ENCODE measurements at regions not wholly inside any gene's neighbourhood (a gene's known extent, or its start where the extent isn't known, plus 50 kb on each side); places are given as distances from the start of the nearest gene placed in this dataset.

- no peak for DNase-seq (ENCODE audit: low spot score)
Measured at GRCh38 chr13:70490320-70490935, 382.2 kb upstream of the KLHL1 start.

- DNase-seq (ENCODE audit: low spot score) = no peak
Measured at GRCh38 chr13:70484931-70485330, 376.7 kb upstream of the KLHL1 start.

GRCh38 chr13:70483599-70484276, 375.5 kb upstream of the KLHL1 start:
- no peak for DNase-seq (ENCODE audit: low spot score)

- DNase-seq (ENCODE audit: low spot score) = no peak
Measured at GRCh38 chr13:70473907-70474306, 365.7 kb upstream of the KLHL1 start.

GRCh38 chr13:70469077-70469476, 360.8 kb upstream of the KLHL1 start:
- DNase-seq (ENCODE audit: low spot score) = no peak

GRCh38 chr13:70457474-70457873, 349.2 kb upstream of the KLHL1 start:
- DNase-seq (ENCODE audit: low spot score) = no peak

- no peak for DNase-seq (ENCODE audit: low spot score)
Measured at GRCh38 chr13:70448820-70449219, 340.6 kb upstream of the KLHL1 start.

- DNase-seq (ENCODE audit: low spot score) = no peak
Measured at GRCh38 chr13:70432276-70432805, 324.1 kb upstream of the KLHL1 start.

GRCh38 chr13:70430256-70430655, 322.0 kb upstream of the KLHL1 start:
- no peak for DNase-seq (ENCODE audit: low spot score)

- DNase-seq (ENCODE audit: low spot score) = no peak
Measured at GRCh38 chr13:70424928-70425327, 316.7 kb upstream of the KLHL1 start.

- DNase-seq (ENCODE audit: low spot score) = no peak
Measured at GRCh38 chr13:70424428-70424827, 316.2 kb upstream of the KLHL1 start.

- DNase-seq (ENCODE audit: low spot score) = no peak
Measured at GRCh38 chr13:70415136-70415535, 306.9 kb upstream of the KLHL1 start.

- no peak for DNase-seq (ENCODE audit: low spot score)
Measured at GRCh38 chr13:70408865-70409264, 300.6 kb upstream of the KLHL1 start.

GRCh38 chr13:70407486-70407885, 299.2 kb upstream of the KLHL1 start:
- no peak for DNase-seq (ENCODE audit: low spot score)

GRCh38 chr13:70405266-70405665, 297.0 kb upstream of the KLHL1 start:
- no peak for DNase-seq (ENCODE audit: low spot score)

- no peak for DNase-seq (ENCODE audit: low spot score)
Measured at GRCh38 chr13:70394031-70394548, 285.8 kb upstream of the KLHL1 start.

- DNase-seq (ENCODE audit: low spot score) = no peak
Measured at GRCh38 chr13:70391678-70392077, 283.4 kb upstream of the KLHL1 start.

GRCh38 chr13:70390968-70391367, 282.7 kb upstream of the KLHL1 start:
- DNase-seq (ENCODE audit: low spot score) = no peak

- no peak for DNase-seq (ENCODE audit: low spot score)
Measured at GRCh38 chr13:70390064-70390463, 281.8 kb upstream of the KLHL1 start.

GRCh38 chr13:70388935-70389334, 280.7 kb upstream of the KLHL1 start:
- DNase-seq (ENCODE audit: low spot score) = no peak

- no peak for DNase-seq (ENCODE audit: low spot score)
Measured at GRCh38 chr13:70386919-70387318, 278.7 kb upstream of the KLHL1 start.

- DNase-seq (ENCODE audit: low spot score) = no peak
Measured at GRCh38 chr13:70385852-70386251, 277.6 kb upstream of the KLHL1 start.

GRCh38 chr13:70384156-70384555, 275.9 kb upstream of the KLHL1 start:
- no peak for DNase-seq (ENCODE audit: low spot score)

GRCh38 chr13:70380809-70381208, 272.6 kb upstream of the KLHL1 start:
- DNase-seq (ENCODE audit: low spot score) = no peak
